Uterus (tissue), 3 donors: ENCODE measurements at regions not wholly inside any gene's neighbourhood (a gene's known extent, or its start where the extent isn't known, plus 50 kb on each side); places are given as distances from the start of the nearest gene placed in this dataset.

Experiments used
- DNase-seq, 2 donors: peaks; one replicate each; pipeline ENCODE4 v3.0.0-alpha.2; 2019 to 2020
- H3K27ac ChIP-seq, 2 donors: fragments of 200-600 bp; sonication (generic); 1 replicate in 1 of 2; 2 replicates in 1 of 2; pipeline ENCODE4 v1.5.1; 2016 to 2018
- H3K27me3 ChIP-seq, 2 donors: fragments of 200-600 bp; sonication (generic); one replicate each; pipeline ENCODE4 v1.5.1; 2018 to 2019; ENCODE audit warnings: control low read depth in 1 of 2
- H3K36me3 ChIP-seq, 2 donors: fragments of 200-600 bp; sonication (generic); one replicate each; pipeline ENCODE4 v1.5.1; 2019; ENCODE audit warnings: control low read depth in 1 of 2
- H3K4me1 ChIP-seq, 2 donors: fragments of 200-600 bp; sonication (generic); one replicate each; pipeline ENCODE4 v1.5.1; 2018 to 2019; ENCODE audit warnings: control low read depth in 1 of 2
- H3K4me3 ChIP-seq, 2 donors: fragments of 200-600 bp; sonication (generic); 1 replicate in 1 of 2; 2 replicates in 1 of 2; pipeline ENCODE4 v1.5.1; 2018 to 2019; ENCODE audit warnings: mild to moderate bottlenecking in 1 of 2
- H3K9me3 ChIP-seq, 2 donors: fragments of 200-600 bp; sonication (generic); one replicate each; pipeline ENCODE4 v1.5.1; 2019; ENCODE audit warnings: control low read depth in 1 of 2
- POLR2A ChIP-seq, 2 donors: fragments of 450-650 bp; IDR thresholded peaks; one replicate each; pipeline ENCODE4 v1.6.1; 2016; ENCODE audit warnings: antibody characterized with exemption in 2 of 2, mild to moderate bottlenecking in 1 of 2, moderate library complexity in 1 of 2
- intact Hi-C: fragments of 100-400 bp; cut with DNase I; formaldehyde crosslinking; loops from one replicate; pipeline ENCODE4 v1.15.1; 2023; ENCODE audit warnings: low total_unique reads
- TF ChIP-seq, protein P1 (sequence below), 4 experiments: fragments of 200-600 bp in 2 of 4; fragments of 450-650 bp in 2 of 4; sonication (generic) in 2 of 4; IDR thresholded peaks; one replicate each; pipeline ENCODE4 v1.5.1; 2016 to 2019; ENCODE audit warnings: antibody characterized with exemption in 4 of 4, mild to moderate bottlenecking in 2 of 4, moderate library complexity in 1 of 4
- donor health status: DM: yes; HTN: yes; CAD: no.

DNA sequence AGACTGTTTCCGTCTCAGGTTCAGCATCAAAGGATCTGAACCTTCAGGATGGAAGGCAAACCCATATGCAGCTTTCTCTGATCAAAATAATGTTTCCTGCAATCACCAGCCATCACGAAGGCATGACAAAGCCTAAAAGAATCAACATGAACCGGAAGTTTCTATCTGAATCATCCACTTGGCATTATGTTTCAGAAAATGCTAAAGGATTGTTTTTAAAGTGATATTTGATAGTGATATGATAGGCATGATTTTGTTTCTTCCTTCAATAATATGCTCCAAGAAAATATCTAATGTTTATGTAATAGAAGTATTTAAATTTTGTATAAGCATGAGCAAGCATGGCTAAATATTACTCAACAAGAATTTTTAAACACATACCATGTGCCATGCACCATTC, 219.6 kb downstream of the PLK2 start:
- Histone ChIP-seq H3K9me3 (no peaks in the 10 kb centered on the region), H3K4me3 (no peak overlapping the region), H3K36me3 (no peaks in the 10 kb centered on the region), H3K27ac (no peak overlapping the region), H3K27me3 (no peaks in the 10 kb centered on the region), H3K4me1 (no peaks in the 10 kb centered on the region)
- intact Hi-C loops: no loop called here
- no peak for DNase-seq
- TF ChIP-seq POLR2A (IDR thresholded peaks at IDR 0.05): no peak
- TF ChIP-seq, protein P1, sequence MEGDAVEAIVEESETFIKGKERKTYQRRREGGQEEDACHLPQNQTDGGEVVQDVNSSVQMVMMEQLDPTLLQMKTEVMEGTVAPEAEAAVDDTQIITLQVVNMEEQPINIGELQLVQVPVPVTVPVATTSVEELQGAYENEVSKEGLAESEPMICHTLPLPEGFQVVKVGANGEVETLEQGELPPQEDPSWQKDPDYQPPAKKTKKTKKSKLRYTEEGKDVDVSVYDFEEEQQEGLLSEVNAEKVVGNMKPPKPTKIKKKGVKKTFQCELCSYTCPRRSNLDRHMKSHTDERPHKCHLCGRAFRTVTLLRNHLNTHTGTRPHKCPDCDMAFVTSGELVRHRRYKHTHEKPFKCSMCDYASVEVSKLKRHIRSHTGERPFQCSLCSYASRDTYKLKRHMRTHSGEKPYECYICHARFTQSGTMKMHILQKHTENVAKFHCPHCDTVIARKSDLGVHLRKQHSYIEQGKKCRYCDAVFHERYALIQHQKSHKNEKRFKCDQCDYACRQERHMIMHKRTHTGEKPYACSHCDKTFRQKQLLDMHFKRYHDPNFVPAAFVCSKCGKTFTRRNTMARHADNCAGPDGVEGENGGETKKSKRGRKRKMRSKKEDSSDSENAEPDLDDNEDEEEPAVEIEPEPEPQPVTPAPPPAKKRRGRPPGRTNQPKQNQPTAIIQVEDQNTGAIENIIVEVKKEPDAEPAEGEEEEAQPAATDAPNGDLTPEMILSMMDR (IDR thresholded peaks at IDR 0.05): no peak

DNA sequence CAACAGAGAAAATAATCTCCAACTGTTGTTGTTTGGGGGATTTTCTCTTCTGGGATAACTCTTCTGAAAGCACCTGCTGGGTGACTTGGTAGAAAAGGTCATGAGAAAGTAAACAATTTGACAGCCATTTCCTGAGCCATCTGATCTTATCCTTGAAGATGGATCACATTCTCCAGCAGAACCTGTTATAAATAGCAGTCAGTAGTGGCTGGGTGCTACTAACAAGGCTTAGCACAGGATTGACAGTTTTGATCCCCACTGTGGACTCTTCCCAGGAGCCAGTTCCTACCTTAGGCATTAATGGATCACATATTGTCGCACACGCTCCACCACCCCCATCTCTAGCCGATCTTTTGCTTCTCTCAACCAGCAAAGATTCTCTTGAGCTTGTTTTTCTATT, 220.2 kb downstream of the PLK2 start:
- no peak for DNase-seq
- Histone ChIP-seq H3K4me3 (no peak overlapping the region), H3K27me3 (no peaks in the 10 kb centered on the region), H3K27ac (no peak overlapping the region), H3K4me1 (no peaks in the 10 kb centered on the region), H3K9me3 (no peaks in the 10 kb centered on the region), H3K36me3 (no peaks in the 10 kb centered on the region)
- TF ChIP-seq, protein P1 (IDR thresholded peaks at IDR 0.05): no peak
- no peak for TF ChIP-seq POLR2A (IDR thresholded peaks at IDR 0.05)
- intact Hi-C loops: no loop called here

DNA sequence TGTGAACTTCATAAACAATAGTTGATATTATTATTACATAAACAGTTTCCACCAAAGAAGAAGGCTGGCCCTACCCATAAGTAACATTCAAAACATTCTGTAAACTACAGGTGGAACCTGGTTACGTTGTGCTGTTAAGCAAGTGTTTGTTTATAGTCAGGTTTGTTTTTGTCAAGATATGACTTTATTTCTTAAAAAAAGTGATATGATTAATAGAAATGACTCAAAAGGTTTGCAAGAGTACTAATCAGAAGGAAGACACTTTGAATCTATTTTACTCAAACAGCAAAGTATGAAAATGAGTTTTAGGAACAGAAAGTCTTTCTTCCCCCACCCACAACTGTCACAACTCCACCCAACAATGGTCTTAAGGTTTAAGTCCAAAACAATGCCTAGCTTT, 220.8 kb downstream of the PLK2 start:
- DNase-seq: no peak
- Histone ChIP-seq H3K4me3 (no peak overlapping the region), H3K36me3 (no peaks in the 10 kb centered on the region), H3K4me1 (no peaks in the 10 kb centered on the region), H3K27me3 (no peaks in the 10 kb centered on the region), H3K27ac (no peak overlapping the region), H3K9me3 (no peaks in the 10 kb centered on the region)
- no peak for TF ChIP-seq POLR2A (IDR thresholded peaks at IDR 0.05)
- TF ChIP-seq, protein P1 (IDR thresholded peaks at IDR 0.05): no peak
- intact Hi-C loops: no loop called here

DNA sequence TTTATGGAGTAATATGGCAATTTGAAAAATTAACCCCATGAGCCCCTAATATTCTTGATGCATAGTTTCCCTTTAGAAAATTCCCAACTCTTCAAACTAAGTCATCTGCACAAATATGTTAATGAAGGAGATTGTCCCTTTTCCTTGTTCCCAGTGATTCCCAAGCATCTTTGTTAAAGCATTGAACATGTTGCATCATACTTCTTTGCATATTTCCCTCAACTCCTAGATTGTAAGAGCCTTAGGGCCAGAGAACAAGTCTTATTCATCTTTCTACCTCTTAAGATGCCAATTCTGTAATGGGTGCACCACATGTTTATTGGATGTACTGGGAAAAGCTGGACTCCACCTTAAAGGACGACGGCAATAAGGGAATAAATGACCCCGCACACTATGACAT, 223.4 kb downstream of the PLK2 start:
- no peaks in the 10 kb centered on the region for H3K27me3 ChIP-seq
- no peaks in the 10 kb centered on the region for H3K9me3 ChIP-seq
- no peaks in the 10 kb centered on the region for H3K4me1 ChIP-seq
- no peak overlapping the region for H3K27ac ChIP-seq
- TF ChIP-seq, protein P1 (IDR thresholded peaks at IDR 0.05): no peak
- TF ChIP-seq POLR2A (IDR thresholded peaks at IDR 0.05): no peak
- intact Hi-C loops: no loop called here
- H3K36me3 ChIP-seq: no peaks in the 10 kb centered on the region
- DNase-seq: no peak
- H3K4me3 ChIP-seq: no peak overlapping the region

DNA sequence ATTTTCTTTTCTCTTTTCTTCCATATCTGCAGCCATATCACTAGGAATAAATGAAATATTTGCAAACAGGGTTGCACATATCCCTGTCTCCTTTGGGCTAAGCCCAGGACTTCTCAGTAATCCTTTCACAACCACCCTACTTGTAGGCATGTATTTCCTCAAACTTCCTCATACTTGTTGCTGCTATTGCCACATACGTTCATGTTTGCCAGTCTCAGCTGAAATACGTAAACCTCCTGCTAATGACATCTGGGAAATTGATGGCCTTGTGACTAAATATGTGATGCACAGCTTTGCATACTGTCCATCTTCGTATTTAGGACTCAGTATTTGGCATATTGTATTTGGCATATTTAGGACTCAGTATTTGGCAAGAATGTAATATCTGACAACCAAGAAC, 224.6 kb downstream of the PLK2 start:
- Histone ChIP-seq H3K4me1 (no peaks in the 10 kb centered on the region), H3K36me3 (no peaks in the 10 kb centered on the region), H3K9me3 (no peaks in the 10 kb centered on the region), H3K4me3 (no peak overlapping the region), H3K27ac (no peak overlapping the region), H3K27me3 (no peaks in the 10 kb centered on the region)
- TF ChIP-seq POLR2A (IDR thresholded peaks at IDR 0.05): no peak
- TF ChIP-seq, protein P1 (IDR thresholded peaks at IDR 0.05): no peak
- no peak for DNase-seq
- intact Hi-C loops: no loop called here
